Activated CD8-positive, alpha-beta T cell treated with anti-CD3 and anti-CD28 coated beads for 36 hours (primary cell): ENCODE measurements at regions not wholly inside any gene's neighbourhood (a gene's known extent, or its start where the extent isn't known, plus 50 kb on each side); places are given as distances from the start of the nearest gene placed in this dataset.

Source experiments
- ATAC-seq: fragments of 200-7000 bp; cut with Tn5 transposase; one replicate; pipeline ENCODE4 v1.10.0; 2021; ENCODE audit warnings: mild to moderate bottlenecking, moderate library complexity
- CTCF ChIA-PET: fragments of 350-600 bp; sonication (Branson Sonifier 250); formaldehyde crosslinking; loops from one replicate; lab custom pipeline; 2021; ENCODE audit warnings: antibody characterized with exemption; lab: Charles Lee
- POLR2A ChIA-PET: fragments of 350-600 bp; sonication (Branson Sonifier 250); formaldehyde crosslinking; loops from one replicate; lab custom pipeline; 2021; ENCODE audit warnings: antibody characterized with exemption; lab: Charles Lee
- DNase-seq: peaks from one replicate; pipeline ENCODE4 v3.0.0-alpha.2; 2020
- H3K27ac Mint-ChIP-seq: one replicate; pipeline ENCODE4 v1.8.0; 2021; ENCODE audit warnings: mild to moderate bottlenecking, mixed read lengths
- H3K27me3 Mint-ChIP-seq: one replicate; pipeline ENCODE4 v1.8.0; 2021; ENCODE audit warnings: mixed read lengths
- H3K36me3 Mint-ChIP-seq: one replicate; pipeline ENCODE4 v1.8.0; 2021; ENCODE audit warnings: low read depth, mixed read lengths
- H3K4me1 Mint-ChIP-seq: one replicate; pipeline ENCODE4 v1.8.0; 2021; ENCODE audit warnings: low read depth, mixed read lengths
- H3K4me3 Mint-ChIP-seq: one replicate; pipeline ENCODE4 v1.8.0; 2021; ENCODE audit warnings: mild to moderate bottlenecking, moderate library complexity, mixed read lengths
- H3K9me3 Mint-ChIP-seq: one replicate; pipeline ENCODE4 v1.8.0; 2021; ENCODE audit warnings: mixed read lengths
- intact Hi-C: fragments of 100-400 bp; cut with micrococcal nuclease; formaldehyde crosslinking; loops from one replicate; pipeline ENCODE4 v1.10.0; 2022
- TF ChIP-seq, protein P1 (sequence below): fragments of 200-600 bp; IDR thresholded peaks from one replicate; pipeline ENCODE4 v1.8.0; 2022; ENCODE audit warnings: antibody characterized with exemption, mild to moderate bottlenecking

DNA sequence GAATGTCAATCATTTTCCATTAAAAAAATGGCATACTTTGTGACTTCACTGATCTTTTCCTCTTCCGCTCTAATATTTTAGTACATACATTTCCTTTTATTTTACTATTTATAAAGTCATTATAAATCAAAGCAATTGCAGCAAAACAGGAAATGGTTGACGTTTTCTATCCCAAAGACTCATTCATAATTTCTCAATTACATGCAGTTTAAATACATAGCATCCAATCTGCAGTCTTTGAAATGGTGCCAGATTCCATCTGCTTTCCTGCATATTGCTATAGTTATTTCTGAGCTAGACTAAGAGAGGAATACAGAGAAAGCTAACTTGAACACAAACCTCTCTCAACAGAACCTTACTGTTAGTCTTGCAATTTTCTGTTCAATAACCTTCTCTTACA, 179.8 kb downstream of the ZPLD1 start:
- Mint-ChIP-seq H3K4me1 (no peaks in the 10 kb centered on the region), H3K36me3 (no peaks in the 10 kb centered on the region), H3K4me3 (no peak overlapping the region), H3K27me3 (no peaks in the 10 kb centered on the region), H3K9me3 (no peaks in the 10 kb centered on the region), H3K27ac (no peak overlapping the region)
- intact Hi-C loops: no loop called here
- ATAC-seq (no peak), DNase-seq (no peak)
- ChIA-PET POLR2A (no interaction called here), CTCF (interaction anchor here (1.0 kb wide), 1 partner anchor 15 kb away, joined by 3 read pairs; no protein-coding TSS in a partner anchor)
- TF ChIP-seq, protein P1, sequence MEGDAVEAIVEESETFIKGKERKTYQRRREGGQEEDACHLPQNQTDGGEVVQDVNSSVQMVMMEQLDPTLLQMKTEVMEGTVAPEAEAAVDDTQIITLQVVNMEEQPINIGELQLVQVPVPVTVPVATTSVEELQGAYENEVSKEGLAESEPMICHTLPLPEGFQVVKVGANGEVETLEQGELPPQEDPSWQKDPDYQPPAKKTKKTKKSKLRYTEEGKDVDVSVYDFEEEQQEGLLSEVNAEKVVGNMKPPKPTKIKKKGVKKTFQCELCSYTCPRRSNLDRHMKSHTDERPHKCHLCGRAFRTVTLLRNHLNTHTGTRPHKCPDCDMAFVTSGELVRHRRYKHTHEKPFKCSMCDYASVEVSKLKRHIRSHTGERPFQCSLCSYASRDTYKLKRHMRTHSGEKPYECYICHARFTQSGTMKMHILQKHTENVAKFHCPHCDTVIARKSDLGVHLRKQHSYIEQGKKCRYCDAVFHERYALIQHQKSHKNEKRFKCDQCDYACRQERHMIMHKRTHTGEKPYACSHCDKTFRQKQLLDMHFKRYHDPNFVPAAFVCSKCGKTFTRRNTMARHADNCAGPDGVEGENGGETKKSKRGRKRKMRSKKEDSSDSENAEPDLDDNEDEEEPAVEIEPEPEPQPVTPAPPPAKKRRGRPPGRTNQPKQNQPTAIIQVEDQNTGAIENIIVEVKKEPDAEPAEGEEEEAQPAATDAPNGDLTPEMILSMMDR: no peak

DNA sequence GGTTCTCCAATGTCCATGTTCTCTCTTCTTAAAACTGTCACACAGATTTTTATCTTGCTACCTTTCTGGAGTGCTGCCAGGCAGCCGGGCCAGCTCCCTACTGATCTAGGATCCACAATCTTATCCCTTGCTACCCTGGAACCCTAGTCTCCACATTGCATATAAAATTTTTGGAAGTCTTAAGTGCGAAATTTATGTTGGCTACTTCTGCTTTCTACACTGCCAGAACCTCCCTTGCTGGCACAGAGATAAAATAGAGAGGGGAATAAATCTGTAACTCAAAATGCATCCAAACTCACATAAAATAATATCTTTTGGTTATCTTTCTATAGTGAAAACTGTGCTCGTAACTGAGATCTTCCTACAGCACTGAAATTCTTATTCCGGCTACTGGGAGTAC, 182.6 kb downstream of the ZPLD1 start:
- ATAC-seq: no peak
- ChIA-PET CTCF (no interaction called here), POLR2A (no interaction called here)
- no peak for DNase-seq
- H3K9me3 Mint-ChIP-seq: no peaks in the 10 kb centered on the region
- TF ChIP-seq, protein P1: no peak
- intact Hi-C loops: no loop called here
- H3K4me1 Mint-ChIP-seq: no peaks in the 10 kb centered on the region
- H3K36me3 Mint-ChIP-seq: no peaks in the 10 kb centered on the region
- H3K27ac Mint-ChIP-seq: no peak overlapping the region
- no peak overlapping the region for H3K4me3 Mint-ChIP-seq
- peaks cover 3% of the 10 kb centered on the region for H3K27me3 Mint-ChIP-seq

DNA sequence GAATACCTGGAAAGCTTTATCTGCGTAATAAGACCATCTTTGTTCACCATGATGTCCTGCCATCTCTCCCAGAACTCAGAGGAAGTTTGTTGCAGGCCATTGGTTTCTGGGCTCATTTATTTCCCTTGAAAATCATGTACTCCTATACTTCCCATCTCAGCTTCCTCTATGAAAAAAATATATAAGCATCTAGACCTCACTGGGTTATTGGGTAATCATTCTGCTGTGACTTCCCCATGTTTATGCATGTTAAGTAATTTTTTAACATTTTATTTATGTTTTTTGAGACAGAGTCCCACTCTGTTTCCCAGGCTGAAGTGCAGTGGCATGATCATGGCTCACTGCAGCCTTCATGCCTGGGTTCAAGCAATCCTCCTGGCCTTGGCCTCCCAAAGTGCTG, 184.5 kb downstream of the ZPLD1 start:
- no peaks in the 10 kb centered on the region for H3K36me3 Mint-ChIP-seq
- ChIA-PET POLR2A (no interaction called here), CTCF (no interaction called here)
- H3K27ac Mint-ChIP-seq: no peak overlapping the region
- intact Hi-C loops: no loop called here
- DNase-seq (no peak), ATAC-seq (no peak)
- no peaks in the 10 kb centered on the region for H3K9me3 Mint-ChIP-seq
- H3K4me1 Mint-ChIP-seq: no peaks in the 10 kb centered on the region
- no peak overlapping the region for H3K4me3 Mint-ChIP-seq
- H3K27me3 Mint-ChIP-seq: peaks cover 3% of the 10 kb centered on the region
- TF ChIP-seq, protein P1: no peak

DNA sequence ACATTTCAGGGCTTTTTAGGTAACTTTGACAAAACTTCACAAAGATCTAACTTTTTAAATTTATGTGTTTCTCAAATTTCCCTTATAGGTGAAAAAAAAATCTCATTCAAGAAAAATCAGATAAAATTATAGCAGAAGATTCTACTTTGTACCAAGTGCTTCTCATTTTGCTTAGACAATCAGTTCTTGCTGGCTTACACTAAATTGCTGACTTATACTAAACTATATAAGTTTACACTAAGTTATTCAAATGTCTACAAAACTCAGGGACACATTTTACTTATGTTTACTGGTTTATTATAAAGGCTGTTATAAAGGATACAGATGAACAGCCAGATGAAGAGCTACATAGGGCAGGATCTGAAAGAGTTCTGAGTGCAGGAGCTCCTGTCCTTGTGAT, 195.1 kb downstream of the ZPLD1 start:
- intact Hi-C loops: no loop called here

DNA sequence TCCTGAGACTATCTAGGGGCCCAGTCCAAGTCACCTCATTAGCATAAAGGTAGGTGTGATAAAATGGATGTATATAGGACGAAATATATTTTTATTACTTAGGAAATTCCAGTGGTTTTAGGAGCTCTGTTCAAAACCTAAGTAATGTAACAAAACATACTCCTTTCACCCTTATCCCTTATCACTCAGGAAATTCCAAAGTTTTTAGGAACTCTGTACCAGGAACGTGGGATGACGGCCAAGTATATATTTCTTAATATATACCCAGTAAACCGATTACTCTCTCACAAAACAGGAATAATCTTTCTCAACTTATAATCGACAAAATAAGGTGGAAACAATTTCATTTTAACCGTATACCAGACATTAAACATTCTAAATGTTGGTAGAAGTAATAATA, 195.7 kb downstream of the ZPLD1 start:
- Mint-ChIP-seq H3K27me3 (no peaks in the 10 kb centered on the region), H3K36me3 (no peaks in the 10 kb centered on the region), H3K9me3 (peaks cover 4% of the 10 kb centered on the region), H3K4me3 (no peak overlapping the region), H3K27ac (no peak overlapping the region), H3K4me1 (no peaks in the 10 kb centered on the region)
- ATAC-seq (no peak), DNase-seq (no peak)
- ChIA-PET POLR2A (no interaction called here), CTCF (interaction anchor here (0.8 kb wide), 1 partner anchor 43 kb away, joined by 4 read pairs; no protein-coding TSS in a partner anchor)
- TF ChIP-seq, protein P1: no peak
- intact Hi-C loops: no loop called here

More for the DNA sequence above, 195.1 kb downstream of the ZPLD1 start:
- no peak for ATAC-seq
- no peaks in the 10 kb centered on the region for H3K36me3 Mint-ChIP-seq
- no peaks in the 10 kb centered on the region for H3K4me1 Mint-ChIP-seq
- no peaks in the 10 kb centered on the region for H3K27me3 Mint-ChIP-seq
- ChIA-PET POLR2A (no interaction called here), CTCF (interaction anchor here (0.8 kb wide), 1 partner anchor 43 kb away, joined by 4 read pairs; no protein-coding TSS in a partner anchor)
- no peak overlapping the region for H3K27ac Mint-ChIP-seq
- no peak overlapping the region for H3K4me3 Mint-ChIP-seq
- H3K9me3 Mint-ChIP-seq: peaks cover 4% of the 10 kb centered on the region
- DNase-seq: no peak
- TF ChIP-seq, protein P1: no peak
